Thyroid gland (tissue), 4 donors: ENCODE measurements at regions not wholly inside any gene's neighbourhood (a gene's known extent, or its start where the extent isn't known, plus 50 kb on each side); places are given as distances from the start of the nearest gene placed in this dataset.

ENCODE experiments used
- POLR2A ChIP-seq, 2 donors: fragments of 450-650 bp; IDR thresholded peaks; one replicate each; pipeline ENCODE4 v1.6.1; 2017; ENCODE audit warnings: antibody characterized with exemption in 2 of 2, mild to moderate bottlenecking in 2 of 2, moderate library complexity in 1 of 2
- TF ChIP-seq, protein P1 (sequence below), 6 experiments: fragments of 200-600 bp in 3 of 6; fragments of 450-650 bp in 3 of 6; sonication (generic) in 3 of 6; IDR thresholded peaks; one replicate each; pipeline ENCODE4 v1.5.1; 2016 to 2019; ENCODE audit warnings: antibody characterized with exemption in 6 of 6, mild to moderate bottlenecking in 2 of 6, inconsistent platforms in 1 of 6, moderate library complexity in 1 of 6

DNA sequence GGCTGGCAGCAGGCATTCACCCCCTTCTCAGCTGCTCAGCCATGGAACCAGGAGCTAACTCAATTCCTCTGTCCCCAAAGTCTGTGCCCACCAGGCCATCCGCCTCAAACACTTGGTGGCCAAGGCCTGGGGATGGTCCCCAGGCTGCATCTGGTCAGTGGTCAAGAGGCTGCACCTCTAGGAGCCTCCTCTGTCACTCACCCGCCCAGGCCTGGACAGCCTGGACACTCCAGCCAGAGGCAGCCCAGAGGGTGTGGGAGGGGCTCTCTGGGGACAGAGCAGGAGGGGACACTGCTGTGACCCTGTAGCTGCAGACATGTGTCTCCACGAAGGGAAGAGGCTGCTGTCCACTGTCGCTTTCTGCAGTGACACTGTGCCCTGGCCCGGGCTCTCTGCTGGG lies 416.6 kb upstream of the SULF2 start:
- TF ChIP-seq, protein P1, sequence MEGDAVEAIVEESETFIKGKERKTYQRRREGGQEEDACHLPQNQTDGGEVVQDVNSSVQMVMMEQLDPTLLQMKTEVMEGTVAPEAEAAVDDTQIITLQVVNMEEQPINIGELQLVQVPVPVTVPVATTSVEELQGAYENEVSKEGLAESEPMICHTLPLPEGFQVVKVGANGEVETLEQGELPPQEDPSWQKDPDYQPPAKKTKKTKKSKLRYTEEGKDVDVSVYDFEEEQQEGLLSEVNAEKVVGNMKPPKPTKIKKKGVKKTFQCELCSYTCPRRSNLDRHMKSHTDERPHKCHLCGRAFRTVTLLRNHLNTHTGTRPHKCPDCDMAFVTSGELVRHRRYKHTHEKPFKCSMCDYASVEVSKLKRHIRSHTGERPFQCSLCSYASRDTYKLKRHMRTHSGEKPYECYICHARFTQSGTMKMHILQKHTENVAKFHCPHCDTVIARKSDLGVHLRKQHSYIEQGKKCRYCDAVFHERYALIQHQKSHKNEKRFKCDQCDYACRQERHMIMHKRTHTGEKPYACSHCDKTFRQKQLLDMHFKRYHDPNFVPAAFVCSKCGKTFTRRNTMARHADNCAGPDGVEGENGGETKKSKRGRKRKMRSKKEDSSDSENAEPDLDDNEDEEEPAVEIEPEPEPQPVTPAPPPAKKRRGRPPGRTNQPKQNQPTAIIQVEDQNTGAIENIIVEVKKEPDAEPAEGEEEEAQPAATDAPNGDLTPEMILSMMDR (IDR thresholded peaks at IDR 0.05) = no peak
- no peak for TF ChIP-seq POLR2A (IDR thresholded peaks at IDR 0.05)
